ENCODE measurements at regions not wholly inside any gene's neighbourhood (a gene's known extent, or its start where the extent isn't known, plus 50 kb on each side); places are given as distances from the start of the nearest gene placed in this dataset.
"Not testable (repeated sequence)": the region's sequence is repeated elsewhere in the genome, so short reads cannot be mapped to it uniquely, and the experiment has no call there.

DNA sequence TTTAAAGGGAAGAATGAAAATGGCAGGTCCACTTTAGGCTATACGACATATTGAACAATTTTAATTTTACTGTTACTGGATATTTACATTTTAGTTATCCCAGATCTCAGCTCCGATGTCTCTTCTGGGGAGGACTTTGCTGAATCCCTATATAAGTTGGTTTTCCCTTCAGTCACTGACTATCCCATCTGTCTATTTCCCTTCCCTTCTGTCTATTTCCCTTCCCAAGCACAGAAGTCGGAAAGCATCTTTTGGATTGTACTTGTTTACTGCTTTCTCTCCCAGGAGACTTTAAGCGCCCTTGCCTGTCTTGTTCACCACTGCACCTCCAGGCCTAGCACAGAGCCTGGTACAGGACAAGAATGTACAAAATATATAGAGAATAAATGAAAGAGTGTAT, 165.8 kb upstream of the SALL4 start:
- H3K27me3 Mint-ChIP-seq: peaks cover 2% of the 10 kb centered on the region
- H3K4me3 Mint-ChIP-seq: no peak overlapping the region
- no peaks in the 10 kb centered on the region for H3K4me1 Mint-ChIP-seq
- no peaks in the 10 kb centered on the region for H3K36me3 Mint-ChIP-seq
- H3K27ac Mint-ChIP-seq: no peak overlapping the region
- no peaks in the 10 kb centered on the region for H3K9me3 Mint-ChIP-seq

- Mint-ChIP-seq H3K27ac (no peak overlapping the region), H3K4me3 (no peak overlapping the region), H3K27me3 (peaks cover 6% of the 10 kb centered on the region), H3K9me3 (no peaks in the 10 kb centered on the region), H3K4me1 (no peaks in the 10 kb centered on the region), H3K36me3 (no peaks in the 10 kb centered on the region)
Measured at GRCh38 chr20:51966296-51966971, 164.1 kb upstream of the SALL4 start.

- peaks cover 14% of the 10 kb centered on the region for H3K27me3 Mint-ChIP-seq
- no peaks in the 10 kb centered on the region for H3K4me1 Mint-ChIP-seq
- no peak overlapping the region for H3K27ac Mint-ChIP-seq
- H3K9me3 Mint-ChIP-seq: no peaks in the 10 kb centered on the region
- no peaks in the 10 kb centered on the region for H3K36me3 Mint-ChIP-seq
- H3K4me3 Mint-ChIP-seq: no peak overlapping the region
Measured at GRCh38 chr20:51961964-51962761, 159.8 kb upstream of the SALL4 start.

GRCh38 chr20:51960047-51960675, 157.8 kb upstream of the SALL4 start:
- no peaks in the 10 kb centered on the region for H3K9me3 Mint-ChIP-seq
- H3K4me3 Mint-ChIP-seq: no peak overlapping the region
- H3K27me3 Mint-ChIP-seq: peaks cover 14% of the 10 kb centered on the region
- H3K36me3 Mint-ChIP-seq: no peaks in the 10 kb centered on the region
- H3K4me1 Mint-ChIP-seq: peaks cover 0 to 2% (median 0%) of the 10 kb centered on the region in 3 donors
- H3K27ac Mint-ChIP-seq: no peak overlapping the region

GRCh38 chr20:51959066-51959542, 156.8 kb upstream of the SALL4 start:
- Mint-ChIP-seq H3K36me3 (no peaks in the 10 kb centered on the region), H3K4me1 (peaks cover 0 to 2% (median 0%) of the 10 kb centered on the region in 3 donors), H3K27me3 (peaks cover 14% of the 10 kb centered on the region), H3K9me3 (no peaks in the 10 kb centered on the region), H3K4me3 (no peak overlapping the region), H3K27ac (no peak overlapping the region)

- Mint-ChIP-seq H3K9me3 (no peaks in the 10 kb centered on the region), H3K27ac (no peak overlapping the region), H3K4me3 (no peak overlapping the region), H3K27me3 (peaks cover 14% of the 10 kb centered on the region), H3K4me1 (peaks cover 0 to 3% (median 2%) of the 10 kb centered on the region in 3 donors), H3K36me3 (no peaks in the 10 kb centered on the region)
Measured at GRCh38 chr20:51958099-51959065, 156.1 kb upstream of the SALL4 start.

DNA sequence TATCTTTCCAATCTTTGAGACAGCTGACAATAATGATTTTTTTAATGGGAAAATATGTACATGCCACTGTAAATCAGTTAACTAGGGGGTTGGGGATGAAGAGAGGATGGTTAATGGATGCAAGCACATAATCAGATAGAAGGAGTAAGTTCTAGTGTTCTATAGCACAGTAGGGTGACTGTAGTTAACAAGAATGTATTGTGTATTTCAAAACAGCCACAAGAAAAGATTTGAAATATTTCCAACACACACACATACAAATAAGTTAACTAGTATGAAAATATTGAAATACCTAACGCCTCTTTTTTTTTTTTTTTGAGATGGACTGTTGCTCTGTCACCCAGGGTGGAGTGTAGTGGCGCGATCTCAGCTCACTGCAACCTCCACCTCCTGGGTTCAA, 153.4 kb upstream of the SALL4 start:
- Mint-ChIP-seq H3K27me3 (peaks cover 8% of the 10 kb centered on the region), H3K4me1 (peaks cover 0 to 3% (median 2%) of the 10 kb centered on the region in 3 donors), H3K27ac (no peak overlapping the region), H3K4me3 (no peak overlapping the region), H3K36me3 (no peaks in the 10 kb centered on the region), H3K9me3 (no peaks in the 10 kb centered on the region)

GRCh38 chr20:51953731-51954340, 151.5 kb upstream of the SALL4 start:
- H3K4me1 Mint-ChIP-seq: peaks cover 0 to 3% (median 2%) of the 10 kb centered on the region in 3 donors
- H3K27me3 Mint-ChIP-seq: no peaks in the 10 kb centered on the region
- no peaks in the 10 kb centered on the region for H3K9me3 Mint-ChIP-seq
- no peak overlapping the region for H3K4me3 Mint-ChIP-seq
- H3K36me3 Mint-ChIP-seq: peaks cover 2% of the 10 kb centered on the region
- H3K27ac Mint-ChIP-seq: no peak overlapping the region

DNA sequence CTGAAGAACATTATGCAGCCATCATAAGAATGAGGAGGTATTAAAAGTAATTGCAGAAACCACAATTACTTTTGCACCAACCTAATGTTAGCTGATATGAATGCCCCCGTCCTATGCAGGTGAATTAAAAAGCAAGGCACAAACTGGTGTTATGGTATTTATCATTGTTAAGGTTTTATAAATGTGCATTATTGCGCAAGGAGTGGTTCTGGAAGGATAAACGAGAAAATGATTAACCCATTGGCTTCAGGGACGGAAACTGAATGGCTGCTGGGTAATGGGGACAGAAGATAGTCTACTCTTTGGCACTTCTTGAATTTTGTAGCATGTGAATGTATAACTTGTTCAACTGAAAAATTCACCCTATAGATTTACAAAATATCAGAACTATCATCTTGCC, 148.6 kb upstream of the SALL4 start:
- peaks cover 2% of the 10 kb centered on the region for H3K36me3 Mint-ChIP-seq
- H3K4me1 Mint-ChIP-seq: peaks cover 0 to 3% (median 0%) of the 10 kb centered on the region in 3 donors
- peaks cover 0 to under 1% (median 0%) of the 10 kb centered on the region in 3 donors for H3K9me3 Mint-ChIP-seq
- H3K27me3 Mint-ChIP-seq: no peaks in the 10 kb centered on the region
- no peak overlapping the region for H3K4me3 Mint-ChIP-seq
- H3K27ac Mint-ChIP-seq: no peak overlapping the region

DNA sequence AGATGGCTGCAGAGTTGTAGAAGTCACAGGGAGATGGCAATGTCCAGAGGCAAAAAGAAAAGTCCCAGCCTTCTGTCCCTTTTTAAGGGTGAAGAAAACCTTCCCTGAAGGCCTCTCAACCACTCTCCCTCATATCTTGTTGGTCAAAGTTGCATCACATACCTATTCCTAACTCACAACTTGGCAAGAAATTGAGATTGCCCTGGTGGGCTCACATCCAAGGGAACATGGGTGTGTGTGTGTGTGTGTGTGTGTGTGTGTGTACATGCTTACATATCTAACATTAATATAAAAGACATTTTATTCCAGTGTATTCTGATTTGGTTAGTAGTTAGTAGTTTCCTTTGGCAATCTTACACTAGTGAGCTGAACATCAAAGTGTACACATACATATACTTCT, 144.3 kb upstream of the SALL4 start:
- Mint-ChIP-seq H3K27me3 (peaks cover 2% of the 10 kb centered on the region), H3K9me3 (peaks cover 0 to 2% (median 0%) of the 10 kb centered on the region in 3 donors), H3K27ac (no peak overlapping the region), H3K36me3 (peaks cover 2% of the 10 kb centered on the region), H3K4me1 (no peaks in the 10 kb centered on the region), H3K4me3 (no peak overlapping the region)

DNA sequence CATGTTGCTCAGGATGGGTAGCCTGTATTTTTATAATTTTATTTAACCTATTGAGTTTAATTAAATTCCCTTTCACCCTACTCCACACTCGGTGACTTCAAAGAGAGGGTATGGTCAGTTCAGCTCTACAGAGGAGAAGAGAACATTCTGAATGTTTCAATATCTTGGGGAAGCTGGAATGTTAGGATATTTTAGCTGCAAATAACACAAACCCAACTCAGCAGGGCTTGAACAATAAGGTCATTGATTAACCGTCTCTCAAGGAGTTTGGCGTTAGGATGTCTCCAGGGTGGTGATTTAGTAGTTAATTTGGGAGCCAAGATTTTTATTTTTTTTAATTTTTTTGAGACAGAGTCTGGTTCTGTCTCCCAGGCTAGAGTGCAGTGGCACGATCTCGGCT, 143.6 kb upstream of the SALL4 start:
- Mint-ChIP-seq H3K27ac (no peak overlapping the region), H3K9me3 (peaks cover 0 to 2% (median 0%) of the 10 kb centered on the region in 3 donors), H3K4me3 (no peak overlapping the region), H3K4me1 (no peaks in the 10 kb centered on the region), H3K36me3 (peaks cover 2% of the 10 kb centered on the region), H3K27me3 (peaks cover 2% of the 10 kb centered on the region)

- Mint-ChIP-seq H3K4me3 (no peak overlapping the region), H3K36me3 (peaks cover 2% of the 10 kb centered on the region), H3K27ac (no peak overlapping the region), H3K4me1 (no peaks in the 10 kb centered on the region), H3K27me3 (peaks cover 2% of the 10 kb centered on the region), H3K9me3 (peaks cover 0 to 2% (median 0%) of the 10 kb centered on the region in 3 donors)
Measured at GRCh38 chr20:51945177-51945576, 142.9 kb upstream of the SALL4 start.

- Mint-ChIP-seq H3K9me3 (peaks cover 0 to 3% (median 2%) of the 10 kb centered on the region in 3 donors), H3K27ac (no peak overlapping the region), H3K27me3 (peaks cover 2% of the 10 kb centered on the region), H3K4me3 (no peak overlapping the region), H3K36me3 (no peaks in the 10 kb centered on the region), H3K4me1 (no peaks in the 10 kb centered on the region)
Measured at GRCh38 chr20:51943761-51944160, 141.4 kb upstream of the SALL4 start.

DNA sequence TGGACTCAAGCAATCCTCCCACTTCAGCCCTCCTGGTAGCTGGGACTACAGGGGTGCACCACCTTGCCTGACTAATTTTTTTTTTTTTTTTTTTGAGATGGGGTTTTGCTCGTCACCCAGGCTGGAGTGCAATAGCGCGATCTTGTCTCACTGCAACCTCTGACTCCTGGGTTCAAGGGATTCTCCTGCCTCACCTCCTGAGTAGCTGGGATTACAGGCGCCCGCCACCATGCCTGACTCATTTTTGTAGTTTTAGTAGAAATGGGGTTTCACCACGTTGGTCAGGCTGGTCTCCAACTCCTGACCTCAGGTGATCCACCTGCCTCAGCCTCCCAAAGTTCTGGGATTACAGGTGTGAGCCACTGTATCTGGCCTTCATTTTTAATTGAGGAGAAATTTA, 141.0 kb upstream of the SALL4 start:
- not testable (repeated sequence) for H3K9me3 Mint-ChIP-seq, H3K27me3 Mint-ChIP-seq, H3K4me3 Mint-ChIP-seq, H3K36me3 Mint-ChIP-seq, H3K27ac Mint-ChIP-seq, H3K4me1 Mint-ChIP-seq

All from IgD-negative memory B cell (primary cell).